GM18511 (cell line): ENCODE measurements at regions not wholly inside any gene's neighbourhood (a gene's known extent, or its start where the extent isn't known, plus 50 kb on each side); places are given as distances from the start of the nearest gene placed in this dataset.
A peak's percentile ranks its signal among the peaks of the same experiment; 100 is the strongest.

Experiments used
- ATAC-seq: cut with Tn5 transposase; IDR thresholded peaks from one replicate; pipeline ENCODE4 v1.9.1; 2021; ENCODE audit warnings: mild to moderate bottlenecking, moderate library complexity; ENCODE audit not compliant: unreplicated experiment

GRCh38 chr3:167188592-167188991 lies 191.5 kb downstream of the ZBBX start:
- ATAC-seq, result no peak

GRCh38 chr3:167187221-167187620 lies 192.9 kb downstream of the ZBBX start:
- ATAC-seq, result no peak

DNA sequence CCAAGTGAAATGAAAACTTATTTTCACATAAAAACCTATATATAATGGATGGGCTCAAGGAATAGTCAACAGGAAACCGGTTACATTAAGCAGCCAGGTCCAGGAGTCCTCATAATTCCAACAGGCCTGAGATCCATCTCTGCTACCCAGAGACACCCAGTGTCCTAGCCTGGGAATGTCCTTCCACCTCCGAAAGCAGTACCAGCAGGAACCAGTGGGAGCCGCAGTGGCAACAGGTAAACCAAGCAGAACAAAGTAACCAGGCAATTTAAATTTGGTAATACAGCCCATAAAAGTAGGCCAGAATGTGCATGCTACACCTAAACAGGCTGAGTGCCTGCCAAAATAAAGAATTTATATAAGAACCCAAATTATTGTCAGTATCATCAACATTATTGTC lies 195.6 kb downstream of the ZBBX start:
- no peak for ATAC-seq

DNA sequence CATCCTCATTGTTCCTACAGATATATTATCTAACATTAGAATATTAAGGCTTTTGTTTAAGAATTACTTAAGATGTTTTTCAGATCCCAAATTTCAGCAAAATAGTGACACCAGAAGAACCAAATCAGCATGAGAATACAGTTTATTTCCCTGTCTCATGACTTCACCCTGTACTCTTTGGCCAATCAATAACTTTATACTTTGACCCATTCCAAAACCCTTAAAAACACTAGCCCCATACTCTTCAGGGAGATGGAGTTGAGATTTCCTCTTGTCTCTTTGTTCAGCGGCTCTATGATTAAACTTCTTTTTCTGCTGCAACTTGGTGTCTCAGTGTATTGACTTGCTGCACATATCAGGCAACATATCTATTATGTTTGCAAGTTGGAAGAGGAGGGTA lies 207.7 kb downstream of the ZBBX start:
- no peak for ATAC-seq

GRCh38 chr3:167167491-167167890 lies 212.6 kb downstream of the ZBBX start:
- no peak for ATAC-seq

- no peak for ATAC-seq
These were observed 213.4 kb downstream of the ZBBX start for GRCh38 chr3:167166594-167167253.

- no peak for ATAC-seq
These were observed 214.1 kb downstream of the ZBBX start for GRCh38 chr3:167166012-167166411.

DNA sequence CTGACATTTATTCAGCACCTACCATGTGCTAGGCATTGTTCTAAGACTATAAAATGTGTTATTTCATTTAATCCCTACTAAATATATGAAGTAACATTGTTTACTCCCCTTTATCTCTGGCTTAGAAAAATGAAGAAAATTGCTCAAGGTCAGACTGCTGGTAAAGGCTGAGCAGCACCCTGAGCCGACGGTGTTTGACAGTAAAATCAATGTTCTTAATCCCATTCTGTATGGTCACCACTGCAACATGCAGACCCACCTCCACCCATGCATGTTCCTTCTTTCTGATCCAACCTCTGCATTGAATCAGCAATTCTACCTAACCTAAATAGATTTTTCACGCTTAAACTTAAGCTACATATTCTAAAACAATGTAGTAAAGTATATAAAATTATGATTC lies 216.5 kb downstream of the ZBBX start:
- no peak for ATAC-seq

- ATAC-seq, result no peak
These were observed 218.0 kb downstream of the ZBBX start for GRCh38 chr3:167162083-167162482.

- ATAC-seq, result no peak
These were observed 219.3 kb downstream of the ZBBX start for GRCh38 chr3:167160781-167161180.

DNA sequence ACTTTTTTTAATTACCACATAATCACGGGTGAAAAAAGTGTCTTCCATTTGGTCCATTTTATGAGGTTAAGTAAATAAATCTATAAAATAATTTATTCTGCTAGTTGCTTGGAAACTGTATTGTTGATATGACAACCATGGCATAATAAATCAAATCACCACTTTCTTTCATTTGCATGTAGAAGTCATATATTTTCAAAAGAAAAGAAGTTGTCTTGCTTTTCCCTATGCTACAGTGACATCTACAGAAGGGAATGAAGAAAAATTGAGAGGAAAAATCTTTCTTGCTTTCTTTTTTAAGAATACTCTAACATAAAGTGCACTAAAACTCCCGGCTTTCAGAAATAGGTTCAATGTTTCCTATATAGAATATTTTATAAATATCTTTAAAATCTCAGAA lies 228.5 kb downstream of the ZBBX start:
- no peak for ATAC-seq

DNA sequence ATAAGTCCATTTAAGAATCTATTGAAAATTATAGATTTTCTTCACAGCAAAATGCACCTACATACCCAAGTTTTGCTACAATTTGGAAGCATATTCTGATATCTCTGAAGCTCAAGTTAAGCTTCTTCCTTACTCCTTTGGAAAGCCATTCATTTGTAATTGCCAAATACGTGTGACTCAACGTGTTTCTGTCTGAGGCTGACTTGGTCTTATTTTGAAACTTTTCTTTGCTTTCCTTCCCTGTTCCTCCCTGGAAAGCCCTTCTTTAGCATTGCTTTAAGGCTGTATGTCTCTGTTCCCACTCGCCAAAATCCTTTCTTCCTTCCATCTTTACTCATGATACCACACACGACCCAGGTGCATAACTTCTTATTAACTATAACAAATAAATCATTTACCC lies 232.0 kb downstream of the ZBBX start:
- ATAC-seq, result no peak

DNA sequence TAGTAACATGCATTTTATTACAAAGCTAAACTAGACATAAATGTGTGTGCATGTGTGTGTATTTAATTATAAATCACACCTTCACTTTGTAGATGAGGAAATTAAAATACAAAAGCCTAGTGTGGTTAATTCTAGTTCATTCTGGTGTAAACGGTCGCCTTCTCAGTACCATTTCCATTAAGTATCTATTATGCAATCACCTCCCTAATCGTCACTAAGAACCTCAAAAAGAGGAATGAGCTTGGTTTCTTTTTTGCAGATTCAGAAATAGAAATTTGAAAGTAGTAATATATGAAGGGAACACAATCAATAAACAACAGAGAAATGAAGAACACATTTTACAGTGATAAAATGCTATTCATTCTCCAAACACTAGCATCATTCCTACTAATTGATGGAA lies 233.2 kb downstream of the ZBBX start:
- no peak for ATAC-seq

DNA sequence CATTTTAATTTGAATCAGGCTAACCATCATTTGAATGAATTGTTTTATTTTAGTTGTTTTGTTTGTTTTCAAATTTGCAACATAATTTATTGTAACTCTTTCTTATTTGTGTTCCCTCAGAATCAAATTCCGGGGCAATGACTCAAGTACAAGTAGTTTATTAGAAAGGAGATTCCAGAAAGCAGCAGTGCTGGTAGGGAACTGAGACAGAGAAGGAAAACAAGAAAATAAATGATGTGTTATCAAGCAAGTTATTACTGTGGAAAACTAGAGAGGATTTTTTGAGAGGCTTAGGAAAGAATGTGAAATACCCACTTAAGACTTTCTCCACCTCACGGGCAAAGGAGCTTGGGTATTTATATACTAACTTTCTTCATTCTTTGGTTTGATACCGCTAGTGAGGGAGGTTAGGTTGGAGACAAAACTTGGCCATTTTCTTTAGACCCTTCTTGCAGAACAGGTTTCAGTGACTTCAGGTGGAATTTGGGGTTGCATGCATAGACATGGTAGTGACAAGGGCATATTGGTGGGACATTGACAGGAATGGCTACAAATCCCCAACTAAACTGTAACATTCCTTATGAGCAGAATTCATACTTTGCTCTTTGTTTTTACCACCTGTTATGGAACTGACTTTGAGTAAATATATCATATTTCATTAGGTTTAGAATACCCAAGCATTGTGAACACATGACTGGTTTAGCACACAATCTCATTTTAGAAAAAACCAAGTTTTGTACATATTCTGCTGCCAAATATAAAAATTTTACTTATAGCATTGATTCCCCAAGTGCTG lies 254.3 kb downstream of the ZBBX start:
- ATAC-seq, result no peak

DNA sequence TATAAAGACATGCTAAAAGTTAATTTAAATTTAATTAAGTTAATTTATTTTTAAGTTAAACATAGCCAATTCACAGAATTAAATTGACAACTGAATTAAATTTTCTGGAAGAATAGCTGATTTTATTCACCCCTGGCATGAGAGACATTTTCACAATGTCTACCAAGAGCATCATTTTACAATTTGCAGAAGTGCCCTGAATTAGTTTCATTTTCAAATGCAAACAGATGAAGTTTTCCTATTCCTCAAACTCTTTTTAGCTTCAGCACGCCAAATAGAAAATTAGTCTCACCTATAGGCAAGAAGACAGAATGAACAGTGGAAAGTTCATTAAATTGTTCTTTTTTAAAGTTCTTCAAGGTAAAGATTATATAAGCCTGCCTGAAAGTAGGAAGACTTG lies 259.3 kb downstream of the ZBBX start:
- ATAC-seq, result no peak

DNA sequence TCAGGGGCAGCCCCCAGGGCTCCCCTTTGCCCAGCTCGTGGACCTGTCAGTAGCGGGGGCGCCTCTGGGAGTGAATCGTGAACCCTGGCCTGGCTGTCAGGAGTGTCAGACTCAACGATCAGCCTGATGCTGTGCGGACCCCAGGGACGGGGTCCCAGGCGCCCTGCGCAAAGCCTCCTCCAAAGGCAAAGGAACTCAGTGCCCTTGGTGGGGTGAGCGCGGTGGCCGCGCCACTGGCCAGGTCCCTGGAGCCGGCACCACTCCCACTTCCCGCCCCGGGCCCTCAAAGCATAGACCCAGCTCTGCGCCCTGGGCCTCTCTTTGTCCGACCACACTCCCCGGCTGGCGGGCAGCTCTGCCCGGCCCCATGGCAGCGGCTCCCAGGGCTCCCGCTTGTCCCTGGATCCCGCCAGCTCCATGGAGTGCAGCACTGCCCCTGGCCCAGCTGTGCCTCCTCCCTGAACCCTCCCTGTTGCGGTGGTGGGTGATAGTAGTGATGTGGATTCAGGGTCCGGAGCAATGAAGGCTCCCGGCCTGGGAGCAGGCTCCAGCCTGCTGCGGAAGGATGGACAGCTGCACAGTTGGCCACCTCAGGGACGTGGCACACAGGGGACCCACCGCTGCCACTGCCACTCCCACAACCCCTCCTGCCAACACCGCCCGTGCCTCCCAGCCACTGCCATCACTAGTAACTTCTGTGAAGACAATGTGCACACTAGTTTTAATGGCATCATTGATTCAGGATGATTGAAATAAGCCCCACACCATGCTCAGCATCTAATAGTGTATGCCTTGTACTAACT lies 263.8 kb downstream of the ZBBX start:
- ATAC-seq, result no peak

GRCh38 chr3:167115331-167115934 lies 264.7 kb downstream of the ZBBX start:
- no peak for ATAC-seq

DNA sequence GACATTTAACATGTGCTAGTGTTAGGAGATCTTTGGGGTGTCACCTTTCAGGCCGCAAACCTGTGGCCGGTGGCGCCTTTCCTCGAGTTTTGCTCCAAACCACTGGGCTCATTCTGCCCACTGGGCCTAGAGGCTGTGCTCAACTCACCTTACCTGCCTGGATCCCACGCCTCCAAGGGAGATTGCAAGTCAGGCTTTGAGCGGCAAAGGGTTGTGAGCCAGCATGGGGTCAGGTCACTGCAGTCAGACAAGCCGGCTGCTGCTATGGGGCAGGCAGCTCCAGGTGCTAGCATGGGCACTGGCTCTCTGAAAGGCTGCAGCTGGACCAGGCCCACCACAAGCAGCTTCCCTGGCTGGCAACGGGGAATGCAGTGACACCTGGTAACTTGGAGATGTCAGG lies 265.5 kb downstream of the ZBBX start:
- ATAC-seq, result no peak

DNA sequence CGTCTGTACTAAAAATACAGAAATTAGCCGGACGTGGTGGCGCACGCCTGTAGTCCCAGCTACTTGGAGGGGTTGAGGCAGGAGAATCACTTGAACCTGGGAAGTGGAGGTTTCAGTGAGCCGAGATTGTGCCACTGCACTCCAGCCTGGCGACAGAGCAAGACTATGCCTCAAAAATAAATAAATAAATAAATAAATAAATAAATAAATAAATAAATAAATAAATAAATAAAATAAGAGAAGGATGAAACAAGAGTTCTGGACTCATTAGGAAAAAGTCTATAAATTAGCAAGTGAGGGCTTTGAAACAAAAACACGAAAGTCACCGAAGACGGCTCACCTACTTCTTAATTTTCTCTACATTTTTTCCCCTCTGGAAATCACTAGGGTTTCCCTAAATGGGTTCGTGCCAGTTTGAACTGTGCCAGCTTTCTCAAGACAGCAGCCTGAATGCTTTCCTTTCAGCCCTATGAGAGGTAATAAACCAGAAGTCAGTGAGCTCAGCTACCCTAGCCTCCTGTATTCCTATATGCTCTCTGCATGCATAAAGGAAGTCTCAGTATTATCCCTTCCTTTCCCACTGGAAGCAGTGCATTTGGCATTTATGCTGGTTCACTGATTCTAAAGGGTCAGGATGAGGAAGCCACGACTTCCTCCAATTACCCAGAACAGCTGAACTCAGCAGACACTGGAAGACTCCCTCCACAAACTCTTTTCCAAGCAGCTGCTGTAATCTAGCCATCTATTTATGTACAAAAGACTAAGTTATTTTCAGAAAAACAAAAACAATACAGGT lies 266.9 kb downstream of the ZBBX start:
- ATAC-seq, result no peak

DNA sequence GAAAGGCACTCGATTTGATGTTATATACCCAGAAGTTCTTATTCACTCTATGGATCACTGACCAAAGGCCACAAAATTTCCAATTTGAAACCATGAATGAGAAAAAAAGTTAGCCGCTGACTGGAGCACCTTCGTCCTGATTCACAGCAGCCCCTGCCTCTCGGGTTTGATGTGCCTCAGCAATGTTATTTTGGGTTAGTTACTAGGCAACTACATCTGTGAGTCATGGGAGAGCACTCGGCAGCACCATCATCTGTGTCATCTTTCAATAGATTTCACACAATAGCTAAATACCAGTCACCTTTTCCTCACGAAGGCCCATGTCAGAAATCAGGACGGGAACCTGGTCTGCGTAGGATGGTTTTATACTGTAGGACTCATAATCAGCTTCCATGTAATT lies 269.2 kb downstream of the ZBBX start:
- peak; percentile 58 for ATAC-seq

DNA sequence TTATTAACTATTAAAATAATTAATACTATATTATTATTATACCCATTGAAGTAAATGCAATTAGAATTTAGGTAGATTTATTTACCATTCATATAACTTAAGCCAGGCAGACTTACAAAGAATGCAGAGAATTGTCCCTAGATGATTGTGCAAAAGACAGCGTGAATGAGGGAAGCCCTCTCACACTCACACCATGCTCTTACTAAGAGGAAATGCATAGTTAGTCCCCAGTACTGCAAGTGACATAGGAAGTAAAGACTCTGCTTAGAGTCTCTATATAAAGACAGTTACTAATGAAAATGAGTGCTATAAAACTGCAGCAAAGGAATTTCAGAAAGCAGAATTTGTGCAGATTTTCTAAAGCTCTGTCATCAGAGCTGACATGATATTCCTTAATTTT lies 270.4 kb downstream of the ZBBX start:
- no peak for ATAC-seq
